ENCODE measurements at regions not wholly inside any gene's neighbourhood (a gene's known extent, or its start where the extent isn't known, plus 50 kb on each side); places are given as distances from the start of the nearest gene placed in this dataset.

GRCh38 chr7:45235905-45236304 is 78.3 kb downstream of the RAMP3 start:
- TF ChIP-seq, protein P1, sequence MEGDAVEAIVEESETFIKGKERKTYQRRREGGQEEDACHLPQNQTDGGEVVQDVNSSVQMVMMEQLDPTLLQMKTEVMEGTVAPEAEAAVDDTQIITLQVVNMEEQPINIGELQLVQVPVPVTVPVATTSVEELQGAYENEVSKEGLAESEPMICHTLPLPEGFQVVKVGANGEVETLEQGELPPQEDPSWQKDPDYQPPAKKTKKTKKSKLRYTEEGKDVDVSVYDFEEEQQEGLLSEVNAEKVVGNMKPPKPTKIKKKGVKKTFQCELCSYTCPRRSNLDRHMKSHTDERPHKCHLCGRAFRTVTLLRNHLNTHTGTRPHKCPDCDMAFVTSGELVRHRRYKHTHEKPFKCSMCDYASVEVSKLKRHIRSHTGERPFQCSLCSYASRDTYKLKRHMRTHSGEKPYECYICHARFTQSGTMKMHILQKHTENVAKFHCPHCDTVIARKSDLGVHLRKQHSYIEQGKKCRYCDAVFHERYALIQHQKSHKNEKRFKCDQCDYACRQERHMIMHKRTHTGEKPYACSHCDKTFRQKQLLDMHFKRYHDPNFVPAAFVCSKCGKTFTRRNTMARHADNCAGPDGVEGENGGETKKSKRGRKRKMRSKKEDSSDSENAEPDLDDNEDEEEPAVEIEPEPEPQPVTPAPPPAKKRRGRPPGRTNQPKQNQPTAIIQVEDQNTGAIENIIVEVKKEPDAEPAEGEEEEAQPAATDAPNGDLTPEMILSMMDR (IDR thresholded peaks at IDR 0.05), result no peak
- TF ChIP-seq EP300 (IDR thresholded peaks at IDR 0.05), result no peak
- no peak for TF ChIP-seq POLR2A (IDR thresholded peaks at IDR 0.05)
- no peak for DNase-seq
- Histone ChIP-seq H3K36me3 (no peaks in the 10 kb centered on the region), H3K27me3 (no peaks in the 10 kb centered on the region), H3K4me1 (ENCODE audit: insufficient read depth) (no peaks in the 10 kb centered on the region), H3K27ac (no peak overlapping the region), H3K4me3 (no peak overlapping the region), H3K9me3 (no peaks in the 10 kb centered on the region)
- intact Hi-C loops (cut with DNase I), result no loop called here

- Histone ChIP-seq H3K36me3 (no peaks in the 10 kb centered on the region), H3K4me3 (no peak overlapping the region), H3K27ac (no peak overlapping the region), H3K4me1 (ENCODE audit: insufficient read depth) (no peaks in the 10 kb centered on the region), H3K9me3 (no peaks in the 10 kb centered on the region), H3K27me3 (no peaks in the 10 kb centered on the region)
- intact Hi-C loops (cut with DNase I), result no loop called here
- WGBS, 3 donors, result 0 to 19% (median 6%) methylated on average over 1 of the region's 1 CpG
- DNase-seq, result no peak
- TF ChIP-seq, protein P1 (IDR thresholded peaks at IDR 0.05), result no peak
- TF ChIP-seq POLR2A (IDR thresholded peaks at IDR 0.05) (no peak), EP300 (IDR thresholded peaks at IDR 0.05) (no peak)
Measured at GRCh38 chr7:45236666-45237065, 79.1 kb downstream of the RAMP3 start.

GRCh38 chr7:45237788-45238461 is 80.3 kb downstream of the RAMP3 start:
- no peak for DNase-seq
- intact Hi-C loops (cut with DNase I), result no loop called here

DNA sequence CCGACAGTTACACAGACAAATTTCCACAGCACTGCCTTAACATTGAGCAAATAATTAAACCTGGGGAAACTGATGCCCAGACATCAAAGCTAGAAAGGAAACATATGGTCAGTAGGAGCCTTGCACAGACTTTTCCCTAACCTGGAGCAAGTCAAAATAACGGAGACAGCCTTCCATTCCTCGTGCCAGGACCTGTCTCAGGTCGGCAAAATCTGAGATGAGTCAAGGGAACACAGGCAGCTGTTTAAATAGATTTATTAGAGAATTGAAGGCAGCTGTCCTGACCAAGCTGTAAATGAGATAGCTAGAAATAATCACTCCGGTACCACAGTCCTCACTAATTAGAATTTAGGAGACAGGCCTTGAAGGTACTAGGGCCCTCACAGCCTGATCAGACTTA is 81.2 kb downstream of the RAMP3 start:
- no peak for DNase-seq
- 29 to 36% (median 35%) methylated on average over 5 of the region's 5 CpGs for WGBS, 3 donors
- H3K27me3 ChIP-seq, result no peaks in the 10 kb centered on the region
- H3K36me3 ChIP-seq, result no peaks in the 10 kb centered on the region
- no peak overlapping the region for H3K27ac ChIP-seq
- no peaks in the 10 kb centered on the region for H3K4me1 ChIP-seq (ENCODE audit: insufficient read depth)
- TF ChIP-seq EP300 (IDR thresholded peaks at IDR 0.05) (no peak), POLR2A (IDR thresholded peaks at IDR 0.05) (no peak)
- TF ChIP-seq, protein P1 (IDR thresholded peaks at IDR 0.05), result no peak
- H3K4me3 ChIP-seq, result no peak overlapping the region
- intact Hi-C loops (cut with DNase I), result no loop called here
- H3K9me3 ChIP-seq, result no peaks in the 10 kb centered on the region

More at GRCh38 chr7:45237788-45238461, 80.3 kb downstream of the RAMP3 start:
- no peaks in the 10 kb centered on the region for H3K9me3 ChIP-seq
- no peaks in the 10 kb centered on the region for H3K27me3 ChIP-seq
- H3K4me3 ChIP-seq, result no peak overlapping the region
- TF ChIP-seq, protein P1 (IDR thresholded peaks at IDR 0.05), result no peak
- TF ChIP-seq POLR2A (IDR thresholded peaks at IDR 0.05), result no peak
- no peak overlapping the region for H3K27ac ChIP-seq
- WGBS, 3 donors, result 62 to 69% (median 64%) methylated on average over 13 of the region's 13 CpGs
- no peaks in the 10 kb centered on the region for H3K4me1 ChIP-seq (ENCODE audit: insufficient read depth)
- no peaks in the 10 kb centered on the region for H3K36me3 ChIP-seq

All from ovary (tissue), 7 donors.